GM19463 (cell line): ENCODE measurements at regions not wholly inside any gene's neighbourhood (a gene's known extent, or its start where the extent isn't known, plus 50 kb on each side); places are given as distances from the start of the nearest gene placed in this dataset.
A peak's percentile ranks its signal among the peaks of the same experiment; 100 is the strongest.

ENCODE experiments used
- ATAC-seq: cut with Tn5 transposase; IDR thresholded peaks from one replicate; pipeline ENCODE4 v1.9.1; 2021; ENCODE audit warnings: mild to moderate bottlenecking, moderate library complexity; ENCODE audit not compliant: unreplicated experiment

GRCh38 chr2:191738003-191738402 is 60.1 kb downstream of the NABP1 start:
- no peak for ATAC-seq

DNA sequence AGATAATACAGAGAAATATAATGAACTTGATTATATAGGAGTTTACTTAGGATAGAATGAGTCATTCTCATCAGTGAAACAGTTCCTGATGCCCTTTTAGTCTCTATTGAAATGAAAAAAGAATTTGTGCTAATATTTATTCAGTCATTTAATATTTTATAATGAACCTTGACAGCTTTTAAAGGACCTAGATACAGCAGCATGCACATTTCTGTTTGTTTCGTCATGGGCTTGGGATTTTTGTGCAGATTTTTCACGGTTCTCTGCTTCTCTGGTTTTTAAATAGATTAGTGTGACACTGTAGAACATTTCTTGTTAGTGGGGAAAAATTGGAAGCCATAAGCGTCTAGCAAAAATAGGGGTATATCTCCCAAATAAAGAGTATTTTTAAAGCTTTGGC is 60.7 kb downstream of the NABP1 start:
- no peak for ATAC-seq

DNA sequence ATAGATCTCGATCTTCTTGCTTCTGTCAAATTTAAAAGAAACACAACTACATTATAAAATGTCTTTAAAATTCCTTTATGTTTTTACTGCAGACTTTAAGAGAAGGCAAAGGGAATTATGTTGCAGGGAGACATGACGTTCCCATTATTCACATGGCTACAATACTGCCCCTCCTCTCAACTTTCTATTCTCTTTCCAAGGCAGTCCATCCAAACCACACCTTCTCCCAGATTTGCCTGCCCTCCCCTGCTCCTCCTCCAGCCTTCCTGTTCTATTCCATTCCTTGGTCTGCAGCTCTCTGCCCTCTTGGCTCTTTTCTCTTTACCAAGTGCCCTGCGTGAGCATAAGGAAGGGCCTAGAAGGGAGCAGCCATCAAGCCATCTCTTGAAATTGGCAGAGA is 61.3 kb downstream of the NABP1 start:
- ATAC-seq = no peak

GRCh38 chr2:191740016-191740419 is 62.1 kb downstream of the NABP1 start:
- peak; percentile 96 for ATAC-seq

GRCh38 chr2:191740759-191741158 is 62.8 kb downstream of the NABP1 start:
- no peak for ATAC-seq

GRCh38 chr2:191746346-191747169 is 68.6 kb downstream of the NABP1 start:
- ATAC-seq = no peak

DNA sequence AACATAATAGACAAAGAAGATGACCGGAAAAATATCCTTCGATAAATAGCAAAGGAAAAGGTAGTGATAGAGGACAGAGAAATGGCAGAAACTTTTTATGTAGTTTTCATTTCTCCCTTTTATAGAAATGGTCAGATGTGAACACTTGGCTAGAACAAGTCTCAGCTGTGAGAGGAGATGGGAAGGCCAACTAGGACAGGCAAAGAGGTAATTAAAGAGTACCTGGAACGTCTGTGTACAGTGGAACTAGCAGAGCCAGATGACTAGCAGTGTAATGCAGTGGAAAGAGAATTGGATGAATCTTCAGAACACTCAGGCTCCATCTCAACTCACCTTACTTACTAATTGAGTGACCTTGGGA is 69.2 kb downstream of the NABP1 start:
- ATAC-seq = no peak

GRCh38 chr2:191748059-191748461 is 70.1 kb downstream of the NABP1 start:
- ATAC-seq = peak; percentile 52

DNA sequence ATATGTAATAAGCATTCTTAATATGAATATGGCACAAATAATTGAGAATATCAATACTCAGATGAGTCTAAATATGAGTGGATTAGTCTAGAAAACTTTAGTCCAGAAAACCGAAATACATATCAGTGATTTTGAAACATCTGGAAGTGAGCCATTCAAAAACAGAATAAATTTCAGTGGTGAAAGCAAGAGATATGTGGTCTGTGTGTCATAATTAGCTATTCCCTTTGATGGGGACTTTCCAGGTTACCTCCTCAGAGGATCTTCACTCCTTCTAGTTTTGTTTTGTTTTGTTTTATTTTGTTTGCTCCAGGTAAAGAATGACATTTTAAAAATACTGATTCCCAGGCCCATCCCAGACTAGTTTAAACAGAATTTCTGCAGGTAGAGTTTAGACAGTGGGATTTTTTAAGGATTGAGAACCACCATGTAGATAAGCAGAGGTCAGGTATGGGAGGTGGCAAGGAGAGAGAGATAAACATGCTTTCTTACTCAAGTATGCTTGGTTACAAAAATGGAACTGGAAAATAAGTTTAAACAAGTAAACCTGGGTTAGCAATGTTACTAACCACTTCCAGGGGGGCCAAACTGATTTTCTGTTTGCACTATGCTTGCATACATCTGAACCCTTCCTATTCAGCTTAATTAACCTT is 70.7 kb downstream of the NABP1 start:
- peak; percentile 84 for ATAC-seq

GRCh38 chr2:191749181-191749540 is 71.2 kb downstream of the NABP1 start:
- ATAC-seq = peak; percentile 2

DNA sequence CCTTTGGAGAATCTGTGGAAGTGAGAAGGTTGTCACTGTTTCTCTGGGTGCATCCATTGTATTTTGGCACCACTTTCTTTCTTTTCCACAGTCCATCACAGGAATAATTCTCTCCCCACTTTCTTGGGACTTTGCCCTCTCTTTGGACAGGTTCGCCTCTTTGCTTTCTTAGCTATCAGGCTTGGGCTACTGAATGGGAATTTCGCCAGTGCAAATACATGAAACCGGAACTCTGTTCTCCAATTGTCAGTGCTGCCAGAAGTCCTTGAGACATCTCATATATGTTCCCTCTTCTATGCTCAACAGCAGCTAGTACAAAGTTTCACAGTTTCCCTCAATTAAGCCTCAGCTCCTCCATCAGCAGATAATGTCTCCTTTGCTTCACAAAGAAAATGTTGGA is 76.2 kb downstream of the NABP1 start:
- no peak for ATAC-seq

- no peak for ATAC-seq
These were observed 78.8 kb downstream of the NABP1 start for GRCh38 chr2:191756761-191757160.

- ATAC-seq = no peak
These were observed 79.3 kb downstream of the NABP1 start for GRCh38 chr2:191757208-191757607.

DNA sequence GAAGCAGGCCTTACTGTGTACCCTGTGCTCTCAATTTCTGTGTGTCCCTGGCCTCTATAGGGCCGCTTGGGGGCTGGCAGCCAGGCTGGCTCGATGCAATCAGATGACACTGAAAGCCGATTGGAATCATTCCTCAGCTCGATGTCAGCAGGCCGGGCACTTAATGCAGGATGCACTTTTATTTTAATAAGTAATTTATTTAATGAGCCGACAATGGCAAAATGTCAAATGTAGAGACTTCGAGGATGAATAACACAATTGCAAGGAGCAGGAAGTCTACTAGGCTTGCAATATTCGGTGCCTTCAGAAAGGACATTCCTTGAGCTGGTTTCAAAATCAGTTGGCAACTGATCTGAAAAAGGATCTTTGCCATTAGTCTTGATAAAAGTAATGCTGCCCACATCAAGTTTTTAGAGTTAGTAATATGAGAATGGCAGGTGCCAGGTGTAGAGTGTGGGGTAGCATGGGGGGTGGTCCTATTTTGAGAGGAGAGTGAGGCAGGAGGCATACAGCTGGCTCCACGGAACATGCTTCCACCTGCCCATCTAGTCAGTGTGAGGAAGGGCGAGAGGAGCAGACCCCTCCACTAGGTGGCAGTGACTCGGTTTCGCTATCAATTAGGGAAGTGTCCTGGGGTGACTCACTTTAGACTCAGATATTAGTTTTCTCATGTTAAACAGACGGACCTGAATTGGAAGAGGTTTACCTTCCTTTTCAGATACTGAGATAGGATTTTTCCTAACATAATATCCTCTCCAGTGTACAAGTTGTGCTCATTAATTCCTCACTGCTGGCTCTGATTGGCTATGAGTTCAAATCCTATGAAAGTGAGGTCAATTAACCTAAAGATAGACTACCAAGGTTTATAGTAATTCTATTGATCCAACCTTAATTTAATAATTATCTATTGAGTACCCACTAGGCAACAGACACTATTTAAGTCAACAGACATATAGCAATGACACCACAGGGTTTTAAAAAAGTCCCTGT is 80.9 kb downstream of the NABP1 start:
- peak; percentile 100 for ATAC-seq

DNA sequence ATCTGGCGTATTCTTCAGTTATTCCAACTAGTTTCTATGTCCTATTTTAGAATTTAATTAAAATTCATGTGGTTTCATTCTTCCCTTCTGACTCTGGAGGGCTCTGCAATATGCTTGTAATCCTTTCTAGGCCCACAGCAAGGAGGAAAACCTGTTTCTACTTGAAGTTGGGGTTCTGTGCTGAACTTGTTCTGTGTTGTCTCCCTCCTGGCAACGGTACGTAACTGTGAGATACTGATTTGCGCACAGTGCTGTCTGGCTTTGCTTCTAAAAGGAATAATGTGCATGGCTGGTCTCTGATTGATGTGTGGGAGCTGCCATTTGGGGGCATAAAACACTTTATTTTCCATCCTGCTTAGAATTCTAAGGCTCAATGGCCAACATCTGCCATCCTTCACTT is 81.7 kb downstream of the NABP1 start:
- no peak for ATAC-seq

DNA sequence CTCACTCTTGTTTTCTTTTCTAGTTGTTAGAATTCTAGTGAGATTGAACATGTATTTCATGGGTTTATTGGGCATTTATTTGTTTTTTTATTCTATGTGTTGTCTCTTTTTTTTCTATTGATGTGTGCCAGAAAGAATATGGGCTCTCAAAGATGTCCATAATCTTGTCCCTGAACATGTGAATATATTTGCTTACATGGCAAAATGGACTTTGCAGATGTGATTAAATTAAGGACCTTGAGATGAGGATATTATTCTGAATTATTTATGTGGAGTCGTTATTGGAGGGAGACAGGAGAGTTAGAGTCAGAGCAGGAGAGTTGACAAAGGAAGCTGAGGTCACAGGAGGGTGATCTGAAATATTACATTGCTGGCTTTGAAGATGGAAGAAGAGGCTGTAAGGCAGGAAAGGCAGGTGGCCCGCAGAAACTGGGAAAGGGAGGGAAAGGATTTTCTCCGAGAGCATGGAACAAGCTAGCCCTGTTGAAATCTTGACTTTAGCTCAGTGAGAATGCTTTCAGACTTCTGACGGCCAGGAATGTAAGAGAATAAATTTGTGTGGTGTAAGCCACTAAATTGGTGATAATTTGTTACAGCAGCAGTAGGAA is 82.8 kb downstream of the NABP1 start:
- ATAC-seq = no peak

DNA sequence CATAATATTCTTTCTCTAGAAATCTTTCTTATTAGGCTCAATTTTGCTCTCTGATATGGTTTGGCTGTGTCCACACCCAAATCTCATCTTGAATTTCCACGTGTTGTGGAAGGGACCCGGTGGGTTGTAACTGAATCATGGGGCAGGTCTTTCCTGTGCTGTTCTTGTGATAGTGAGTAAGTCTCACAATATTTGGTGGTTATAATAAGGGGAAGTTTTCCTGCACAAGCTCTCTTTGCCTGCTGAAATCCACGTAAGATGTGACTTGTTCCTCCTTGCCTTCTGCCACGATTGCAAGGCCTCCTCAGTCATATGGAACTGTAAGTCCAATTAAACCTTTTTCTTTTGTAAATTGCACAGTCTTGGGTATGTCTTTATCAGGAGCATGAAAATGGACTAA is 73.8 kb downstream of the CAVIN2 start:
- no peak for ATAC-seq

DNA sequence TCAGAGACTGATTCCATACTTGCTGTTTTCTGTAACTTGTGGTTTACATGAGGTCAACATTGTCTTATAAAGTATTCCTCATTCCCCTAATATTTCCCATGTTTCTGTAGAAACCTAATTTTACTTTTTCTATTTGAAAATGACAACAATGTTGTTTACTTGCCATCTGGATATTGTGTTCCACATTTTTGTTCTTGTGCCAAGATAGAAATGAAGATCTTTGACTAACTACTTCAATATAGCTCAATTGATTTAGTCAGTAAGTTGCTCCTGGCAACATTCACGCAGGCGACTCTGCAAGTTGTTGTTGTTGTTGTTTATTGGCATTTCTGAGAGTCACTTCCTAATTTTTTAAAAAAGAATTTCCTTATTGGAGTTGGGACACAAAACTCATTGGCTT is 69.5 kb downstream of the CAVIN2 start:
- no peak for ATAC-seq

DNA sequence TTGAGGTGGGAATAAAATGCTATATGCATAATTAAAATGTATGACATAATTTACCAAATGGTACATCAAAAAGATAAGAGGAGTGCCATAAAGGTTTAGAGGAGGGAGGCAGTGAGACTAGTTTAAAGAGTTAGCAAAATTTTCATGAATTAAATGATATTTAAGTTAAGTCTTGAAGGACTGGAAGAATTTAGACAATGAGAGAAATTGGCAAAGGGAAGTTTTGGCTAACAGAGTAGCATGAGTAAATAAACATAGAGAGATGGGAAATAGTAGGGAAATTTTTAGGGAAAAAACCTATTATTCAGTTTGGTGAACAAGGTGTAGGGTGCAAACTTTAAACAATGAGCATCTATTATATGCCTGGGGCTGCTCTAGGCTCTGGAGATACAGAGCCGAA is 68.8 kb downstream of the CAVIN2 start:
- ATAC-seq = no peak

DNA sequence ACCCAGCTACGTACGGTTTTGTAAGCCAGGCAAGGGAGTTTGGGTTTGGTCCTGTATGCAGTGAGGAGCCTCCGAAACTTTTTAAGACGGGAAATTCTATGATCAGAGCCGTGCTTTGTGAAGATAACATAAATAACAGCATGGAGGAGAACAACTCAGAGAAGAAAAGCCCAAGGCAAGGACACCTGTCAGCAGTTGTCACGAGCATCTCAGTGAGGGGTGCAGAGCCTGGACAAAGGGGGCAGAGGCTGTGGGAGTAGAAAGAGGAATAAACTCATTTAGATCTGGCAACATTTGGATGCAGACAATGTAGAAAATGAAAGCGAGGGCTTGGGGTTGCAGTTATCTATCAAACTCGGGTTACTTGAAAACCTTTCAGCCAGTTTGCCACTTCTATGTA is 64.5 kb downstream of the CAVIN2 start:
- ATAC-seq = no peak

DNA sequence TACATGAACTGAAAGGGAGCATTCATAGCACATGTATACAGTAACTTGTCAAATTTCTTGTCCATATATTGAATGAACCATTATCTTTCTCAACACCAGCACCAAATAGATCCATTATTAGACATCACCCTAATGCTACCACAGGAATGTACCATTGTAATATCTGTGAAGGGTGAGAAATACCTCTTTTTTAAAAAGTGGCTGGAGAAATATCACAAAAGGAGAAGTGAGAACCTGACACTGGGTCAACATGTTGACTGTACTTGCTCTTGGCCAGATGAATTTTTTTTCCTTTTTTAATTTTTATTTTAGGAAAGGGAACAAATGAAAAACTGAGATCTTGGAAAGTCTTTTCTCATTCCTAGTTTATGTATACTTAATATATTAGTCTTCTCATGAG is 63.5 kb downstream of the CAVIN2 start:
- ATAC-seq = peak; percentile 63
